BJ (cell line): ENCODE measurements at regions not wholly inside any gene's neighbourhood (a gene's known extent, or its start where the extent isn't known, plus 50 kb on each side); places are given as distances from the start of the nearest gene placed in this dataset.

Source experiments
- CTCF ChIA-PET: fragments of 350-600 bp; formaldehyde crosslinking; extraction: SDS; loops from one replicate; lab custom pipeline; 2021; ENCODE audit warnings: antibody characterized with exemption, inconsistent platforms; lab: Yijun Ruan, JAX
- POLR2A ChIA-PET: fragments of 300-600 bp; sonication (Branson Sonifier 250); formaldehyde crosslinking; extraction: SDS; loops from one replicate; lab custom pipeline; 2021; ENCODE audit warnings: antibody characterized with exemption; lab: Charles Lee
- DNase-seq: peaks from one replicate; pipeline ENCODE4 v3.0.0-alpha.2; 2011; ENCODE audit warnings: low read depth
- H3K27me3 ChIP-seq: 2 replicates; pipeline ENCODE4 v1.6.0; 2011; ENCODE audit warnings: low read length; ENCODE audit not compliant: control insufficient read depth, insufficient read depth
- H3K36me3 ChIP-seq: 2 replicates; pipeline ENCODE4 v1.5.1; 2011; ENCODE audit warnings: low read length; ENCODE audit not compliant: control insufficient read depth, insufficient read depth
- H3K4me3 ChIP-seq: 2 replicates; pipeline ENCODE4 v1.5.1; 2011; ENCODE audit warnings: low read depth, mild to moderate bottlenecking, control low read depth, low read length
- TF ChIP-seq, protein P1 (sequence below): IDR thresholded peaks from 2 replicates; pipeline ENCODE4 v1.5.1; 2011; ENCODE audit warnings: low read depth, mild to moderate bottlenecking, control low read depth, inconsistent platforms, low read length, moderate library complexity; ENCODE audit not compliant: insufficient read depth

DNA sequence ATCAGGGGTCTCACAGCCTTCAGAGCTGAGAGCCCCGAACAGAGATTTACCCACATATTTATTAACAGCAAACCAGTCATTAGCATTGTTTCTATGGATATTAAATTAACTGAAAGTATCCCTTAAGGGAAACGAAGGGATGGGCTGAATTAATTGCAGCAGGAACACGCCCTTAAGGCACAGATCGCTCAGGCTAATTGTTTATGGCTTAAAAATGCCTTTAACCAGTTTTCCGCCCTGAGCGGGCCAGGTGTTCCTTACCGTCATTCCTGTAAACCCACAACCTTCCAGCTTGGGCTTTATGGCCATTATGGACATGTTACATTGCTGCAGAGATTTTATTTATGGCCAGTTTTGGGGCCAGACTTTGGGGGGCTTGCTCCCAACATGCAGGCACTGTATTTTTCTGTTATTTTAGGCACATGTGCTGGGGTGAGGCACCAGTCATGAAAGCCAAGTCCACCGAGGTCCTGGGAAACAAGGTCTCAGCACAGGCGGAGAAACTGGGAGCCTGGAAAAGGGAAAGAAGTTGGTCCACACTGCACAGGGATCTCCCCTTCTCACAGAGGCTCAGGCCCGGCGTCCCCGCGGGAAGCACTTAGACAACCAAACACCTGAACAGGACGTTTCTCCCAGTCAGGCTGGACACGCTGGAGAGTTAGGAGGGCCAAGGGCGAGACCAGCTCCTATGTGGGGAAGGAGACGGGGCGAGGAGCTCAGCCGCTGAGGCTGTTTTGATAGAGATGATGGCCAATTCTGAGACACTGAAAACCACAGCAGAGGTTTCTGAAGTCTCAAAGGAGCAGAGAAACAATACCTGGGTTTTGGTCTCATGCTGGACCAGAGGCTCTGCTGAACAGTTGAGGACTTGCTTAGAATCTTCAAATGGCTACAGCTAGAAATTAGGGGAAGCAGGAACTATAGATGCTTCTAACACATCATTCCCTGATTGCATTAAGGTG is 86.7 kb downstream of the TMEM18 start:
- no peak for DNase-seq
- Histone ChIP-seq H3K27me3 (no peaks in the 10 kb centered on the region), H3K4me3 (no peak overlapping the region), H3K36me3 (no peaks in the 10 kb centered on the region)
- CTCF ChIA-PET, result no interaction called here
- TF ChIP-seq, protein P1, sequence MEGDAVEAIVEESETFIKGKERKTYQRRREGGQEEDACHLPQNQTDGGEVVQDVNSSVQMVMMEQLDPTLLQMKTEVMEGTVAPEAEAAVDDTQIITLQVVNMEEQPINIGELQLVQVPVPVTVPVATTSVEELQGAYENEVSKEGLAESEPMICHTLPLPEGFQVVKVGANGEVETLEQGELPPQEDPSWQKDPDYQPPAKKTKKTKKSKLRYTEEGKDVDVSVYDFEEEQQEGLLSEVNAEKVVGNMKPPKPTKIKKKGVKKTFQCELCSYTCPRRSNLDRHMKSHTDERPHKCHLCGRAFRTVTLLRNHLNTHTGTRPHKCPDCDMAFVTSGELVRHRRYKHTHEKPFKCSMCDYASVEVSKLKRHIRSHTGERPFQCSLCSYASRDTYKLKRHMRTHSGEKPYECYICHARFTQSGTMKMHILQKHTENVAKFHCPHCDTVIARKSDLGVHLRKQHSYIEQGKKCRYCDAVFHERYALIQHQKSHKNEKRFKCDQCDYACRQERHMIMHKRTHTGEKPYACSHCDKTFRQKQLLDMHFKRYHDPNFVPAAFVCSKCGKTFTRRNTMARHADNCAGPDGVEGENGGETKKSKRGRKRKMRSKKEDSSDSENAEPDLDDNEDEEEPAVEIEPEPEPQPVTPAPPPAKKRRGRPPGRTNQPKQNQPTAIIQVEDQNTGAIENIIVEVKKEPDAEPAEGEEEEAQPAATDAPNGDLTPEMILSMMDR, result no peak
- POLR2A ChIA-PET, result no interaction called here

DNA sequence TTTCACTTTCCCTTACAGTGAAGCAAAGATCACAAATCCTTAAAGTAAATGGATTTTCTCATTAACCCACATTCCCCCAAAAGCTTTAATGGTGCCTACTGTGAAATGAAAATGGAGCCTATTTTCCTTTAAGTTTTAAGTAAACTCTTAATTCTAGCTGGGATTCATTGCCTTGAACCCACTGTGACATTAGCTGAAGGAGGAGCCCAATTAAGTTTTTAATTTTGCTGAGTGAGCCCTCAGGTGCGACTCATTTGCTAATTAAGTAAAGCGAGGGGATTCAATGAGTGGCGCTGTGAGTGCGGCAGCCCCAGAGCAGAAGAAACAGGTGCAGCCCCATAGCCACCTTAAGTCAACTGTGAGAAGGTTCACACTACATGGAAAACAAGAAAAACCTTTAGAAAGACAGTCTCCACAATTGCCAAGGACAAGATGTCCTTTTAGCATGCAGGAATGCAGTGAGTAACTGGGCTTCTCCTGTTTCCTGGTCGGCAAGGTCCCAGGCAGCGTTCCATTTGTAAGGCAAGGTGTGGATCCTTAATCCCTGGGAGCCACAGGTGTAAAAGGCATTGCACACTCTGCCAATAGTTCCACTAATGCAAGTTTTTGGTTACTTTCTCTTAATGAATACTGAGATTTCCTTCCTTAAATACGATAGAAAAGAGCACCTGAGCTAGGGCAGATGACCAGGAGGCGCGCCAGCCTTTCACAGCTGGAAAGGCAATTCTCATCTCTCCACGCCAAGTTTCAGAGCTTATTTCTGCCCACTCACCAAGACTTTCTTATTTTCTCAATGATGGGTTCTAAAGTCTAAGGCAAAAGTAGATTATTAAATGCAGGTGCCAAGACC is 87.7 kb downstream of the TMEM18 start:
- DNase-seq, result no peak
- H3K27me3 ChIP-seq, result no peaks in the 10 kb centered on the region
- no peak overlapping the region for H3K4me3 ChIP-seq
- CTCF ChIA-PET, result no interaction called here
- TF ChIP-seq, protein P1, result no peak
- POLR2A ChIA-PET, result no interaction called here
- no peaks in the 10 kb centered on the region for H3K36me3 ChIP-seq

DNA sequence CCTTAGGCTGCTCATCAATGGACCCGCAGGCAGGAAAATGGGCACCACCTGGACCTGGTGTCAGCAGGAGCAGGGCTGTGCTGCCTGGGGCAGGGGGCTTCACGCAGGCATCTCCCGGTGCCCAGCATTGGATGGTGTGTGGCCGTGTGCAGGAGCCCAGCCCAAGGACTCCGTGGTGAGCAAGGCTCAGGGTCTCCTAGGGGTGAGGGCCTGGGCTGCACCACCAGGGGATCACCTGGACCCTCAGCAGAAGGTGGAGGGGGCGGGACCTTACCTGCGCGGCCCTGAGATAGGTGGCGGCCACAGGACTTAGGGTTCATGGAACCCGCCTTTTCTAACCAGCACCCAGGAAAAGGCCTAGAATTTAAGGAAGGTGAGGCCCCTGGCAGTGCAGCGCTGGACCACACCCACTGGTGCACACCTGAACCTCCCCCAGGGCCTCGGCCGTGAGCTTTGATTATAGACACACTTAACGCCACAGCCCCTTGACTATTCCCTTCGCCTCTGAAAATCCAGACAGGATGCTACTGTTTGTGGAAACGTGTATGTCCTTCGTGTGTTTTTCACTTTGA is 89.0 kb downstream of the TMEM18 start:
- POLR2A ChIA-PET, result no interaction called here
- TF ChIP-seq, protein P1, result no peak
- CTCF ChIA-PET, result no interaction called here
- Histone ChIP-seq H3K36me3 (no peaks in the 10 kb centered on the region), H3K4me3 (no peak overlapping the region), H3K27me3 (no peaks in the 10 kb centered on the region)
- no peak for DNase-seq

DNA sequence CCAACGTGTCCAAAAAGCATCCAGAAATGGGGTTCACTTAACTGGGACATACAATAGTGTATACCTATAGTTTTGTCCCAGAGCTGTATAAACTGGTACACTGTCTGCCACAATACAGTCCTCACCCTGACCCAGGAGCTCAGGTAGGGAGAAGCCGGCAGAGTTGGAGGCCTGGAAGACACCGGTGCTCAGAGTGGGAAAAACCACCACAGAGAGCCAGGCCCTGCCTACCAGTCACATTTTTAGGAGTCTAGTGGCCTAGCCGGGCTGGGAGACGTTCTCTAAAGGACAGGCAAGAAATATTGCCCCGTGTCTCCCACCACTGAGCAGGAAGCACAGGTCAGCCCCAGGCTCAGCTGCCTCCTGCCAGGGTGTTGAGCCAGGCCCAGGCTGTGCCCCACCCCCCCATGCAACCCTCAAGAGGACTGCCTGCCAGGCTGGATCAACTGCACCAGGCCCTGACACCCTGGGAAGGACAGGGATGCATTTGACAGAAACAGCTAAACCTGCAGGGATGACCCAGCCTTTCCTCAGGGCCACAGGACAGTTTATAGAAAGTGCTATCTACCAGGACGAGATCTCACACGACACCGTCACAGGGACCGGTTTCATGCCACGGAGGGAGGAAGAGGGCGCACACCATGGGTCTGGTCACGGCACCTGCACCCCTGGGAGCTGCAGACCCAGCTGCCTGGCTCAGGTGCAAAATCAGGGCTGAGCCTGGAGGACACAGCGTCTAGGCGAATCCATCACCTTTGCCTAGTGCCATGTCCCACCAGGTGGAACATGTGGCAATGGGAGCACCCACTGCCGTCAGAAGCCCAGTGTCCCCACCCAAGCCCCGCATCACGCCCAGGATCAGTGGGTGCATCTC is 89.9 kb downstream of the TMEM18 start:
- ChIA-PET CTCF (interaction anchor here (0.7 kb wide), 1 partner anchor 1088 kb away, joined by 3 read pairs; no protein-coding TSS in a partner anchor), POLR2A (no interaction called here)
- DNase-seq, result no peak
- Histone ChIP-seq H3K27me3 (no peaks in the 10 kb centered on the region), H3K4me3 (no peak overlapping the region), H3K36me3 (no peaks in the 10 kb centered on the region)
- TF ChIP-seq, protein P1, result no peak
